CD4-positive, alpha-beta T cell treated with Interleukin-10 for 1 hour (primary cell): ENCODE measurements at regions not wholly inside any gene's neighbourhood (a gene's known extent, or its start where the extent isn't known, plus 50 kb on each side); places are given as distances from the start of the nearest gene placed in this dataset.

ENCODE experiments used
- DNase-seq: peaks from one replicate; pipeline ENCODE4 v3.0.0-alpha.2; 2020

DNA sequence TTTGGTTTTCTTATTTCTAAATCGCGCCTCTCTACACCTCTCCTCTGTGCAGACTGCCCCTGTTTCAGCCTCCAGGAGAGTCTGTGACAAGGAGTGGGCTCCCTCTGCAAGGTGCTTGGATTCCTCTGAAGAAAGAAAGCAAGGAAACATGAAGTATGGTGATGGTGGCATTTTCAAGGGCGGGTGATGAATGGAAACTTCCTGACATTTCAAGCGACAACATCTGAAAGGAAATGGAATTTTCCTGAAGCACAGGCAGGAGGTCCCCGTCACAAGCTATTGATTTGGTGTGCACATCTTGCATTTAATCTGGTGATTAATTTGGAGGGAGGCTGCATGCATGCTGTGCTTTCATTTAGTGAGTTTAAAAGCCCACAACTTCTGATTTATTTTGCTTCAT lies 164.6 kb upstream of the FGGY start:
- no peak for DNase-seq

DNA sequence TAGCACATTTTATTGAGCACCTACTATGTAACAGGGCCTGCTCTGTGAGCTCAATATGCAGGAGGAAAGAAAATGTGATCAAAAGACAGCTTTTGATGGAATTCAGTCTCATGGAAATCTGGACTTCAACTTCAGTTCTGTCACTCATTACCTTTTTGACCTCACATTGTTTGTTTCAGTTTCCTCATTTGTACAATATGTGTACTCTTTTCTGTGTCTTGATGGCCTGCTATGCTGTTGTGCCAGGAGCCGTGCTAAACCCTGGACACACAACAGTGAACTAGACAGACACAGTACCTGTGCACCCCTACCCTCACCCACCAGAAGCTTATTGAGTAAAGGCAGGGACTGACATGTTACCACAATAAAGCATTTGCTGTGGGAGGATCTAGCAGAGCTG lies 162.9 kb upstream of the FGGY start:
- DNase-seq, result no peak

DNA sequence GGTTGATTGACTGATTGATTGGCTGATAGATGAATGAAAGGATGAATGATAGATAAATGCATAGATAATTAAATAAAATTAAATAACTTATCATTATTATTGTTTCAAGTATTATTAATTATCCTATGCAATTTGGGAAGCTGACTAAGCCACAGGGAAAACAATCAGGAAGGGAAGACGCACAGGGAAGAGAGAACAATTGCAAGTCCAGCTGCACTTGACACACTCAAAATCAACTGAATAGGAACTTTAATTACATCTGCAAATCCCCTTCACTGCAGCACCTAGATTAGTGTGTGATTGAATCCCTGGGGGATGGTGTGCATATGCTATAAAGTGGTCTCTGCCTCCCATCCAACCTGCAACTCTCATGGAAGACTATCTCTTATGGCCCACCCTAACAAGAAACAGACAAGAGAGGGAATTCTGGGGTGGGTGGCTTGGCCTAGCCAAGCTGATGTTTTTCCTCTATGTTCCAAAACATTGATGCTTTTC lies 161.1 kb upstream of the FGGY start:
- no peak for DNase-seq

DNA sequence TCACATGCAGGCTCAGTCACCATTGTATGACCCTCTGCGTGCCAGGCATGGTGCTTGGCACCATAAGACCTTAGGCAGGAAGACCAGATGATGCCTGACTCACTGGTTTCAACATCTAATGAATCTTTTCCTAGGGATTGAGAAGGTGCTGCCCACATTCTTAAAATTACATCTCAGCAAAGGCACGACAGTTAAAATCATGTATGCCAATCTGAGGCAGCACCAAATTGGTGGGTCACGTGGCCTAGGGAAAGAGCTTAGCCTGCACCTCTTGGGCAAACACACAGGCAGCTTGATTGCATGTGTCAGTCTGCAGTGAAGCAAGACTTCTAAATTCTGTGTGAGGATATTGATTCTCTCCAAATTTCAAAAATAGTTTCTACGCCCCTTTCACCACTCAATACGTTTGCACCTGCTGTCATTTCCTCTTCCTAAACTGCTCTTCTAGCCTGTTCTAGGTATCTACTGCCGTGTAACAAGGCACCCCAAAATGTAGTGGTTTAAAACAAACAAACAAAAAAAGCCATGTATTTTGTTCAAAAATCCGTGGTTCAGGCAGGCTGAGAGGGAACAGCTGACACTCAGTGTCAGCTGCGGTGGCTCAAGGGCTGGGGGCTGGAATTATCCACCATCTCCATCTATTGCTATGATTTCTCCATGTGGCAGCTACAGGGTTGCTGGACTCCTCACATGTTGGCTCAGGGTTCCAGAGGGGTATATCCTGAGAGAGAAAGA lies 160.2 kb upstream of the FGGY start:
- DNase-seq, result no peak

DNA sequence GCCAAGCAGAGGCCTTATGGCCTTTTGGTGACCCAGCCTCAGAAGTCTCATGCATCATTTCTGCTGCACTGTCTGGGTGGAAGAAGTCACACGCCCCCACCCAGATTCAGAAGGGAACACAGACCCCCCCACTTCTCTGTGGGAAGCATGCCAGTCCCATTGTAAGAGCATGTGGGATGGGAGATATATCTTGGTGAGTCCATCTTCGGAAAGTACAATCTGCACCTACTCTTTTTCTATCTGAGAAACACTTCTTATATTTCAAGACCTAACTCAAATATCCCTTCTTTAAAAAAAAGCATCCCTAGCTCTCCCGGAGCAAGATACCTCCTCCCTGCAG lies 159.6 kb upstream of the FGGY start:
- no peak for DNase-seq

DNA sequence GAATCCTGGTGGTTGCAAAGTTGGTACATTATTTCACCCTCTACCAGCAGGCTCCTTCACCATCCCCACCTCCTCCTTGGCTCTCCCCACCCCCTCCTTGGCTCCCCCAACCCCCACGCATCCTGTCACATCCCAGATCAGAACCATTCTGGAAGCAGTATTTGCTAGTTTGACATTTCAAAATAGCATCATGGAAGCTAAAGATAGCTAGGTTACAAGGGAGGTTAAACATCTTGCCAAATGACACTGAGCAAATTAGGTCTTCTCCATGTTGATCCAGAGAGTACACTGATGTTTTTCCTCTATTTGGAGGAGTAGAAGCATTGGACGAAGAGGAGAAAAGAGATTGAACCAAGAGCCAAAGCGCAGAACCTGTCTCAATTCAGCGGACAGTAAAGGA lies 158.9 kb upstream of the FGGY start:
- DNase-seq, result no peak

DNA sequence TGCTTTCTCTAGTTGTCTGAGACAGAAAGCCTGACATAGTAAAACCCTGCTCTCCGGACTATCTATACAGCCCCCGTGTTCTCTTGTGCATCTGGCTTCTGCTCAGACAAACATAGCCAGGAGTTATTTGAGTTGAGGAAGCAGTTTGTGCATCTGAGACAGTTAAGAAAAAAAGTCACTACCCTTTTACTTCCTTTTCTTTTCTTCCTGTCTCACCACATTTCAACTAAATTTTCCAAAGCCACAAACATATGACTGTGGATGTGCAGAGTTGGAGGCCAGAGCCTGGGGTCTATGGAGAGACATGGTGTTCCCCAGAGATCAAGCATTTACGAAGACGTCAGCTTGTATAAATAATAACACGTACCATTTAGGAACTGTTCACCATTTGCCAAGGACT lies 158.5 kb upstream of the FGGY start:
- no peak for DNase-seq

DNA sequence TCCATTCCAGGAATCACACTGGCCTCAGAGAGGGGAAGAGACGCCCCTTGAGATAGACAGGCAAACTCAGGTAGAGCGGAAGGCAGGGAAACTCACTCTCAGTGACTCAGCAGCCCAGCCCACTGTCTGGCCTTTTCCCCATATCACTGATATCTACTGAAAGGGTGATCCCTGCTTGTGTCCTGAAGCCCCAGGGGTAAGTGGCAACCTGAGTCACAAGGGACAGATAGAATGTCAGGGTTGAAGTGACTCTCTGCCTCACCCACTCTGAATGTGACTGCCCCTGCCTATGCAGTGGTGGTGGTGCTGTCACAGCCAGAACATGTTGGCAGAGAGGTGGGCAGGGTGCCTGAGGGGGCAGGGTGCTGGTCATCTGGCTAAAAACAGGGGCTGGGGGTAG lies 157.5 kb upstream of the FGGY start:
- no peak for DNase-seq

DNA sequence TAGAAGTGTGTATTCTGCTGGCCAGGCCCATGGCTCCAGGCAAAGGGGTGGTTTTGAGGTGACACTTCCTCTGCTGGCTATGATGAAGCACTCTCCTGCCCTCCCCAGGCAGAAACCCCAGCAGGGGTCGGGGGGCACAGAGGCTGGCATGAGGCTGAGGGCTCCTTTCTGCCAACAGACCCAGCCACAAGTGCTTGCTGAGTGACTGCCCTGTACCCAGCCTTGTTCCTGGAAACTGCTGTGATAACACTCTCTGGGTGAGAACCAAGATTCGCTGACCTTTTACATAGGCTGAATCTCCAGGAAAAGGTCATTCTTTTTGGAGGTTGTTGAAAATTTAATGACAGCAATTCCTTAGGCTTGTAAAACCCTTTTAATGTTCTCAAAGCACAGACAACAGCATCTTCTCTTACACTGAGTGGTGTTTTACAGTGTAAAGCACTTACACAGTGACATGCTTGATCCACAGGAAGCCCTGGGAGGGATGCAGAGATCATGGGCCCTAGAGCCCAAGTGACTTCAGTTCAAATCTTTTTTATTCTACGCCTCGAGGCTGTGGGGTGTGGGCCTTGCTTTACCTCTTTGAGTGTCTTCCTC lies 155.5 kb upstream of the FGGY start:
- DNase-seq, result no peak

DNA sequence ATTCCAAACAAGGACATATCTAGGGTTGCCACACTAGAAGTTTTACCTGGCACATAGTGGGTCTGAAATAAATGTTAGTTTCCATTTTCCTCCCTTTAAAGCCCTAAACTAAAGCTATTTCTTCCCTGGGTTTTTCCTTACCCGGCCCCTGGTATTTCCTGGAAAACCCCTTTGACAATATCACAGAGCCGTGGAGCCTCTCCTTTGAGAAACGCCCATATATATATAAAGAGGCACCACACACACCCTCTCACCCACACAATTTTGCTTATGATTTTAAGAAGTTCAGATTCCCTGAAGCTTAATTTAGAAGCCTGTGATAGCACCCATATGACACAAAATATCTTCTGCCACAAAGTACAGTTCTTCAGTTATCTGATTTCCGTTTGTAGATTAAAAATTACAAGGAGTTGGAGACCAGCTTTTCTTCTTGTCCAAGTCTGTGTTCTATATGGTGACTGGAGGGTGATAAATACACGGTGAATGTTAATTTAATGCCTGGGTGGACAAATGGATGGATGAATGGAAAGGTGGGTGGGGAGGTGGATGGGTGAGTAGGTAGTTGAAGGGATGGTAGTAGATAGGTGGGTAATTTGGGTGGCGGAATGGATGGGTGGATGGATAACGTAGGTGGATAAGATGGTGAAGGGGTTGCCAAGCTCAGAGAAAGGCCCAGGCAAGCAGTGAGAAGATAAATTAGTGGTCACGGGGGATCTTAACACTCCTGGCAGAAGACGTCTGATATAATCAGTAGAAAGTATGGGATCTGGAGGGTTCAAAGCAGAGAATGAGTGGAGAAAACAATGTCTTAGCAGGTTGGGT lies 154.4 kb upstream of the FGGY start:
- DNase-seq, result no peak

DNA sequence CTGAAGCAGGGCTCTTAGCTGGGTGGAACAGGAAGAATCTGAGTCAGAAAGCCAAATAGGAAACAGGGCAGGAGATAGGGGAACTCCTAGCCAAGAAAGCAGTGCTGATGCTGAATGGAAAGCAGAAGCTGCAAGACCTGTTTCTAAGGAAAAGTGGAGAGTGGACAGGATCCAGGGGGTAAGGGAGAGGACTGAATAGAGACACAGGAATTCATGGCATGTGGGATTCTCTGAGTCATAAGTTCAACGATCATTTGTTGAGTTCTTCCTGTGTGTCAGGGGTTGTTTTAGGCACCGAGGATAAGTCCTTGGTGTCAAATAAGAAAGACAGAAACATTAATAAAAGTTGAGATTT lies 153.8 kb upstream of the FGGY start:
- DNase-seq, result no peak

DNA sequence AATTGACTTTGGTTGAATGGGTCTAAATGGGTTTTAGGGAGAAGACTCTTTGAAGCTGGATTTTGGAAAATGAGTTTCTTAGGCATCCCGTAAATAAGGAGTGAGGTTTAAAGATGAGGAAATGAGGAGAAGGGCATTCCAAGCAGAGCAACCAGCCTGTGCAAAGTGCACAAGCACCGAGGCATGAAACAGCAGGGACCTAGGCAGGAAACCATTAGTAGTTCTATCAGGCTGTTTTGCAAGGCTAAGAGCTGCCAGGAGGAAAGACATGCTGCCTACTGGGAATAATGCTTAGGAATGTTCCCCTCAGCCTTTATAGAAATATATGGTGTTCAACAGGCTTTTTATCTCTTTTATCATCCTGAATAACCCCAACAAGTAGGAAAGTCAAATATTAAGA lies 153.1 kb upstream of the FGGY start:
- no peak for DNase-seq

DNA sequence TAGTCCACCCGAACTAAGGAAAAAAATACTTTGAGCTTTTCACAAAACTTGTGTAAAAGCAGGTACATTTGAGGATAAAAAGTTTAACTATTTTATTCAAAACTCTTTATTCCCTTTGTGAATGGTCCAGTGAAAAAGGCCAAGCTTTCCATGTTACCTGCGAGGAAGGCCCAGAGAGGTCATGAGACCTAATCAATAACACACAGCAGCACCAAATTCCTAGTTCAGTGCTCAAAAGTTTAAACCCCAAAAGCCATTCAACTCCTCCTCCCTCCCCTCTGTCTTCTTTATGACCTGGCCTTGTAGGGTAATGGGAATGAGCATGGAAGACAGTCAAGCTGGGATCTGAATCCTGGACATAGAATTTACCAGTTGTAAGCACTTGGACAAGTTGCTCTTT lies 151.9 kb upstream of the FGGY start:
- no peak for DNase-seq

DNA sequence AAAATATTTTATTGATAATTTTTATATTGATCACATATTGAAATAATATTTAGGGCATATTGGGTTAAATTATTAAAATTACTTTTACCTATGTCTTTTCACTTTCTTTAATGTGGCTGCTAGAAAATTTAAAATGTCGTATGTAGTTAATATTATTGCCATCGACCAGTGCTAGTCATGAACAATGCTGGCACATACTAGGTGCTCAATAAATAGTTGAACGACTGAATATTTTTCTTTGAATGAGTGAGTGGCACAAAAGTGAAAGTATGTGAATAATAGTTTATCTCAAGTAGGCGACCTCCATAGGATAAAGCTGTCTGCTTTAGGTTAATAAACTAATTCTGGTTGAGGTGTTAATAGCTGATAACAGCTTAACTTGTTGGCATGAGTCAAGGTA lies 150.8 kb upstream of the FGGY start:
- DNase-seq, result no peak

DNA sequence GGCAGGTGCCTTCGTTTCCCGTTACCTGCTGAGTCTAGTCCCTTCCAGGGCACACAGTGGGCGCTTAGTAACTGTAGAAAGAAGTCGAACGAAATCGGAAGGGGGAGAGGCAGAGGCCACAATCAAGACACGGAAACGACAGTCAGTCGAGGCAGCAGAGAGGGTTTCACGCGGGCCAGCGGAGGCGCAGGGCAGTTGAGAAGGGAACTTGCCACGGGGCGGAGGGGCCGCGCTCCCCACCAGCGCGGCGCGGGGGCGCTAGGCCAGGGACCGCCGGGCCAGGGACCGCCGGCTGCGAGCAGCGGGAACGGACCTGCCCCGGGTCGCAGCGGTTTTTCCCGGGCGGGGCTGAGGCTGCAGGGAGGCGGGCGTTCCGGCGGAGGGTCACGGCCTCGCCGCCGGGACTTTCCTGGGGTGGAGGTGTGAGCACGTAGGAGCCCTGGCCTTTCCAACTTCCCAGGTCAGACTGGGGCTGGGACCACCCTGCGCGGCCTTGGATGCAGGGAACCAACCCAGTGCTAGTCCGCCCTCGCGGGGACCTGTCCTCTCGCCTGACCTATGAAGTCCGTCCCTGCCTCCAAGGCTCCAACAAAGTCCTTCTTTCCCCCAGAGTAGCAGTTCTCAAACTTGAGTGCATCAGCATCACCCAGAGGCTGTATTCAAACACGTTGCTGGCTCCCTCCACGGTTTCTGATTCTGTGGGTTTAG lies 150.1 kb upstream of the FGGY start:
- DNase-seq, result peak; percentile 57

DNA sequence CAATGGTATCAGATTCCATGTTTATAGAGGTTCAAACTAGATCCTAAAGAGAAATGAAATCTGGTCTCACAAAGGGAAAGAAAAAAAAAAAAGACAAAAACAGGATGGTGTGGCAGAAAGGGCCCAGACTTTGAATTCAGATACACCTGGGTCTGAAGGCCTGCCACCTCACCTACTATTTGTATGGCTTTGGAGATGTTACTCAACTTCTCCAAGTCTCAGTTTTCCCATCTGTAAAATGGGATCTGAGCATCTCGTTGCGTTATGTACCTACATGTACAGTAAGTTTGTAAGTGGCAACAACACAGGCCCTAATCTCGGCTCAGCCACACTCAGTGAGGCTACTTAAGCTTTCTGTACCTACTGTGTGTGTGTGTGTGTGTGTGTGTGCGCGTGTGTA lies 147.5 kb upstream of the FGGY start:
- no peak for DNase-seq

DNA sequence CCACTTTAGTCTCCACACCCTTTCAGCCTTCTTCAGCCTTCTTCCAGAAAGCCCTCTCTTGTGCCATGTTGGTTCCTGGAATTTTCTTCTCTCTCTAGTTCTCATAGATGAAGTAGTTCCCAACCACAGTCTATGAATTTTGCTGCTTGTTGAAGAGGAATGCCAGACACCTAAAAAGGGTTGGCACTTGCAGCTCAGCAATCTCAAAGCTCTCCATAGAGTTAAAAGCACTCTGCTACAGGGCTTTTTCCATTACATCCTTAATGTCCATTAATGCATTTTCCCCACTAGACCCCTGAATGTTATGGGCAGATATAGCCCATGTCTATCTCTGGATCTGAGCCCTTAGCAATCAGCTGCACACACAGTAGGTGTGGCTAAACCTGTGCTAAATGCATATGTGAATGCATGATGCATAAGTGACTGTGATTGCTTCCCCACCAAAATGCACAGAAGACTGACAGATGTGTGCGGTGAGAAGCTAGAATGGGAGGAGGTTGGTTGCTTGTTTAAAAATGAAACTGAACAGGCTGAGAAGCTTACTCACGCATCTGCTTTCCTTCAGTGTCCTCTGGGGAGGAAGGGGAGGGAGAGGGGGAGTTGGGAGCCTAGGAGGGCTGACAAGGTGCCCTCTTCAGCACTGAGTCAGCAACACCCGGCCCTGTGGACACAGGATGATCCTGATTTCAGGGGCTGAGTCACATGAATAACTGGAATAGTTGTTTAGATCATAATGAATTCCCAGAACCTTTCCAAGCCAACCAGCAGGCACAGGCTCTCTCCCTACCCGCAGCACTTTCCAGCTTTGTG lies 146.1 kb upstream of the FGGY start:
- DNase-seq, result peak; percentile 9

DNA sequence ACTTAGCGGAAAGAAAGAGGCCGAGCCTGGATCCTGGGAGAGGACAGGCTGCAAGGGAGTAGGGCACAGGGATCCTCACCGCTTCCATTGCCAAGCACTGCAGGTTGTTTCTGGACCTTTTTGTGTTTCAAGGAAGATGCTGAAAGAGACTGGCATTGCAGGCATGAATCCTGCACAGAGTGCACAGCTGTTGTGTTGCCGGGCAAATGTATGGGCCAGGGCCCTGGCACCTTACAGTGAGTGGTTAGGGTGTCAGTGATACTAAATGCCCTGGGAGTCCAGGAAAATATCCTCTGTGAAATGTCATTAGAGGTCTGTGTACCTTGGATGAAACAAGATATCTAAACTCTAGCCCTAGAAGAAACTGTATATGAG lies 145.5 kb upstream of the FGGY start:
- no peak for DNase-seq

DNA sequence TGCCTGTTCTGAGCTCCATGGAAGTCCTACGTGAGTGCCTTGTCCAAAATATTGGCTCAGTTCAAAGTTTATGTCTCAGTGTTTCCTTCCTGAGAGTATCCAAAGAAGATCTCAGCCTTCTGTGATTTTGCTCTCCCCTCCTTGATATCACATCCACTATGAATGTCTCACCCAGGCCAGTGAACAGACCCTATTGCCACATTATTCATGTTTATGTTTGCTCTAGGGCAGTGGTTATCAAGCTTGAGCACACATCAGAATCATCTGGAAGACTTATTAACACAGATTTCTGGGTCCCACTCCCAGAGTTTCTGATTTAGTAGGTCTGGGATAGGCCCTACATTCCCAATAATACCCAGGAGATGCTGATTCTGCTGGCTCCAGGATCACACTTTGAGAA lies 145.0 kb upstream of the FGGY start:
- no peak for DNase-seq

DNA sequence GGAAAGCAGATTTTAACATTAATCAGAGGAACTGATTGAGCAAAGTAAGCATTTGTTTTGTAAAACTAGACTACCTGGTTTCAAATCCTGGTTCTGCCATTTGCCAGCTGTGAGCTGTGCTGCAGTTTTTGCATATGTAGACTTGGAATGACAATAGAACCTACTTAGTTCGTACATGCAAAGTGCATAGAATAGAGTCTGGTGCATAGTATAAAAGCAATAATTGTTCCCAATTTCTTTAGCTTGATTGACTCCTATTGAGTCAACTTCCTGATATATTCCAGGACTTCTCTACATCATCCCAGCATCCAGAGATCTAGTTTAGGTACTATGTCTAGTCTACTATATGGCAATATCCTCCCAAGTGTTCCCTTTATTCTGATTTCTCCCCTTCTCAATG lies 144.4 kb upstream of the FGGY start:
- no peak for DNase-seq

DNA sequence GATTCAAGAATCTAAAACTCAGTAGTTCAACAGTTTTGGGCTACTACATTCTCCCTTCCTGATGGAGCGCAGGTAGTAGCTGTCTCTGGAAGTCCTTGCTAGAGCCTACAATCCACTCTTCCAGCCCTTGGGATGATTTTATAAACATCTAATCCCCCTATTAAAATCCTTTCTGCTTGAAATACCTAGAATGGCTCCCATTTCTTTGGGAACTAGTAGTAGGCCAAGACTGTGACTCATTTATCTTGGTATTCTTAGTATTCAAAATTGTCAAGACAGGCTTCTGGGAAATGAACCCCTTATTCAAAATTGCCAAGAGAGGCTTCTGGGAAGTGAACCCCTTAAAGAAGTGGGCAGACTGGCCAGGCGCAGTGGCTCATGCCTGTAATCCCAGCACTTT lies 142.5 kb upstream of the FGGY start:
- DNase-seq, result no peak

DNA sequence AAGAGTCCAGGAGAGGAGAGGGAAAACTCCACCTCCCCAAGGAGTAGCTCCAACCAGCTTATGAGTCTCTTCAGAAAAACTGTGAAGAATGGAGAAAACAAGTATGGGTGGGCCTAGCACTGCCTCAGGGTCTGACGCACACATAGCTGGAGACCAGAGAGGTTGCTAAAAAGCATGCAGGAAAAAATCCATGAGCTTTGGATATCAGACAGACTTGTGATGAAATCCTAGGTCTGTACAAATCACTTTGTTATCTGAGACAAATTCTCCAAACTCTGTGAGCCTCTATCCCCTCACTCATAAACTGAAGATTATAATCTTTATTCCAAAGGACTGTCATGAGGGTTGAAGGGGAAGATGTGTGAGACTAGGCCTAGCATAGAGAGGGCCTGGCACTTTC lies 141.5 kb upstream of the FGGY start:
- no peak for DNase-seq

DNA sequence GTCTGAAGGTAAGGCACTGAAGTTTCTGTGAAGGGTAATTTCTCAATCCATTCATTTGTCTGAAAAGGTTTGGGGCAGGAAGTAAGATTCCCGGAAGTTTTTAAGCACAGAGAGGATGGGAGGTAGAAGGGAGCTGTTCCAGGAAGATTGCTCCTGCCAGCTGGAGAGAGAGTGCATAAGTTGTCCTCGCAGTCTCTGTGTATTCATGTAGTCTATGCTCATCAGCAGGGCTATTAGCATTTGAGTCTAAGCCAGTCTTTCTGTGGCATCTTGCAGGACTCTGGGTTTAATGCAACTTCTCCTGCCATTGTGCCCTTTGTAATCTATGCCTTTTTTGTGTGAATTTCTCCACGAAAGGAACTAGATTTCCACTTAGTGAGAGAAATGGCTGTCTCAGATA lies 140.8 kb upstream of the FGGY start:
- DNase-seq, result no peak
